ENCODE measurements at regions not wholly inside any gene's neighbourhood (a gene's known extent, or its start where the extent isn't known, plus 50 kb on each side); places are given as distances from the start of the nearest gene placed in this dataset.

DNA sequence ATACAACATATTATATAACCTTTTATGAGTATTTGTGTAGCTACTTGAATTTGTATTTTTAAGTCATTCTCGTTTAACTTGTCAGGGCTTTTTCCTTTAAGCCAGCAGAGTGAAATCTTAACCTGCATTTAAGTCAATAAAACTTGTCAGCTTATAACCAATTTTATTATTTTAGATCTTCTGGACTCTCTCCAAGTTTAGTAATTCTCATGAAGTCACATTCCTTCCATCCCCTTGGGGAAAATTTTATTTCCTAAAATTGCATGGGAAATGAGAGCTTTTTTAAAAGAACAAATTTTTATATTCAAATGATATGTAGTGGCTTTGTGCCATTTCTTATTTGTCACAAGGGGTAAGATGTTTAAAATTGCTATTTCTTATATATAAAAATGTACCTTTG lies 74.0 kb downstream of the SEPTIN7 start:
- H2AFZ ChIP-seq (replicated peaks; ENCODE audit: low read length, poor library complexity): no peak overlapping the region
- H3K23ac ChIP-seq (ENCODE audit: low read depth, low read length): no peak overlapping the region
- no peak for DNase-seq
- no peak overlapping the region for H2AK5ac ChIP-seq (ENCODE audit: low read depth, low read length)
- H3K9me1 ChIP-seq (ENCODE audit: insufficient read depth, low read length): peaks cover 9% of the 10 kb centered on the region
- no peaks in the 10 kb centered on the region for H3K9me3 ChIP-seq (ENCODE audit: control insufficient read depth, insufficient read depth, low read length)
- no peak overlapping the region for H3K18ac ChIP-seq (ENCODE audit: low read depth, low read length)
- no peak overlapping the region for H2BK5ac ChIP-seq (ENCODE audit: low read depth, low read length, poor library complexity, severe bottlenecking)
- ChIA-PET CTCF (interaction anchor here (1.0 kb wide), 1 partner anchor 165 kb away, joined by 3 read pairs; no protein-coding TSS in a partner anchor), POLR2A (ENCODE audit: unreplicated experiment) (no interaction called here)
- no peak overlapping the region for H4K91ac ChIP-seq (ENCODE audit: insufficient read depth, low read depth, low read length)
- in situ Hi-C loops (cut with MboI; ENCODE audit: low sequenced_read_pairs): no loop called here
- BruUV-seq (replicated peaks): no TSS peak
- no peak overlapping the region for H4K8ac ChIP-seq (ENCODE audit: low read depth in 2 of 2, low read length in 2 of 2)
- H3K36me3 ChIP-seq (ENCODE audit: control insufficient read depth, insufficient read depth, low read length): peaks cover 4% of the 10 kb centered on the region
- H3K4me1 ChIP-seq (ENCODE audit: control insufficient read depth, insufficient read depth, low read length): peaks cover 8% of the 10 kb centered on the region
- H3K4ac ChIP-seq (ENCODE audit: low read depth, low read length): no peak overlapping the region
- no peak overlapping the region for H3K27ac ChIP-seq (ENCODE audit: insufficient read depth, low read length)
- no peak overlapping the region for H2BK120ac ChIP-seq (ENCODE audit: low read depth, low read length)
- peaks cover 19 to 47% of the 10 kb centered on the region in 2 experiments for H3K79me1 ChIP-seq (ENCODE audit: low read depth in 1 of 2, low read length in 2 of 2)
- no peaks in the 10 kb centered on the region for H3K27me3 ChIP-seq (ENCODE audit: control insufficient read depth, insufficient read depth, low read length)
- no peak overlapping the region for H3K4me2 ChIP-seq (ENCODE audit: low read depth, low read length)
- H4K20me1 ChIP-seq (ENCODE audit: insufficient read depth, low read length): peaks cover 9% of the 10 kb centered on the region; the same call in 1 of the 2 replicates
- dilution Hi-C loops (cut with HindIII; ENCODE audit: low sequenced_read_pairs, unreplicated experiment): no loop called here
- no peak overlapping the region for H3K9ac ChIP-seq (ENCODE audit: low read depth, low read length)
- no CpG with 5 or more reads among the region's 1 CpG for WGBS, 2 experiments (ENCODE audit: extremely low coverage in 2 of 2, insufficient read length in 1 of 2)
- ATAC-seq (ENCODE audit: low read depth): no peak
- TF ChIP-seq BHLHE40 (IDR thresholded peaks at IDR 0.05; ENCODE audit: low read depth, low read length) (no peak), FOS (IDR thresholded peaks at IDR 0.05; ENCODE audit: low read depth, low read length) (no peak), MAZ (IDR thresholded peaks at IDR 0.05; ENCODE audit: borderline replicate concordance, low read depth, low read length) (no peak), RFX5 (IDR thresholded peaks at IDR 0.05; ENCODE audit: low read depth, low read length) (no peak), SMC3 (IDR thresholded peaks at IDR 0.05; ENCODE audit: low read depth, low read length) (no peak)
- H3K14ac ChIP-seq (replicated peaks; ENCODE audit: low read depth, low read length): no peak overlapping the region
- intact Hi-C loops (cut with micrococcal nuclease): loop anchor here (5.0 kb wide), 1 partner anchor 73 kb away; the partner anchor contains the start of gene SEPTIN7
- no peak overlapping the region for H2AK9ac ChIP-seq (replicated peaks; ENCODE audit: low read depth, low read length, poor library complexity)
- no peak overlapping the region for H4K5ac ChIP-seq (ENCODE audit: low read depth, low read length)
- H2BK20ac ChIP-seq (ENCODE audit: low read depth, low read length): no peak overlapping the region
- no peak overlapping the region for H3K56ac ChIP-seq (ENCODE audit: extremely low read depth, insufficient read depth, low read length)
- no peak overlapping the region for H3K4me3 ChIP-seq (ENCODE audit: insufficient read depth, low read depth, low read length)
- H2BK15ac ChIP-seq (ENCODE audit: low read depth, low read length): no peak overlapping the region
